A673 (cell line): ENCODE measurements at regions not wholly inside any gene's neighbourhood (a gene's known extent, or its start where the extent isn't known, plus 50 kb on each side); places are given as distances from the start of the nearest gene placed in this dataset.

ENCODE experiments used
- BruUV-seq: library from RNA; stranded (reverse); fragments of 400-500 nt; replicated peaks from 2 replicates; lab custom pipeline; 2021; lab: Mats Ljungman, UMichigan
- CTCF ChIA-PET: fragments of 300-600 bp; sonication (Branson Sonifier 250); formaldehyde crosslinking; loops from one replicate; lab custom pipeline; 2022; ENCODE audit warnings: antibody characterized with exemption; lab: Charles Lee
- POLR2A ChIA-PET: fragments of 300-600 bp; sonication (Branson Sonifier 250); formaldehyde crosslinking; loops from one replicate; lab custom pipeline; 2022; ENCODE audit warnings: antibody characterized with exemption; ENCODE audit not compliant: low non-redundant PET; lab: Charles Lee
- DNase-seq: peaks from one replicate; pipeline ENCODE4 v3.0.0-alpha.2; 2015; ENCODE audit warnings: low spot score
- H3K27ac ChIP-seq: fragments of 200-600 bp; sonication (generic); 2 replicates; pipeline ENCODE4 v1.5.1; 2016; ENCODE audit warnings: mixed run types, low read depth, mild to moderate bottlenecking, mixed read lengths, antibody characterized with exemption, low read length; ENCODE audit not compliant: poor library complexity, severe bottlenecking
- H3K27me3 ChIP-seq: fragments of 200-600 bp; sonication (generic); replicated peaks from 2 replicates; pipeline ENCODE4 v1.6.1; 2017; ENCODE audit warnings: mixed run types, low read depth, mild to moderate bottlenecking, mixed read lengths, antibody characterized with exemption, low read length; ENCODE audit not compliant: insufficient read depth, poor library complexity
- H3K36me3 ChIP-seq: fragments of 200-600 bp; sonication (generic); 2 replicates; pipeline ENCODE4 v1.6.1; 2016; ENCODE audit warnings: mixed run types, mild to moderate bottlenecking, mixed read lengths, antibody characterized with exemption, low read length; ENCODE audit not compliant: insufficient read depth, poor library complexity, severe bottlenecking
- H3K4me1 ChIP-seq: fragments of 200-600 bp; sonication (generic); 2 replicates; pipeline ENCODE4 v1.6.1; 2017; ENCODE audit warnings: mixed run types, mild to moderate bottlenecking, mixed read lengths, antibody characterized with exemption, low read length; ENCODE audit not compliant: insufficient read depth, poor library complexity, severe bottlenecking
- H3K4me3 ChIP-seq: fragments of 200-600 bp; sonication (generic); 2 replicates; pipeline ENCODE4 v1.5.1; 2016; ENCODE audit warnings: low read depth, mixed run types, mild to moderate bottlenecking, mixed read lengths, low read length; ENCODE audit not compliant: poor library complexity, severe bottlenecking
- H3K9me3 ChIP-seq: fragments of 200-600 bp; sonication (generic); 2 replicates; pipeline ENCODE4 v1.6.1; 2016; ENCODE audit warnings: mixed run types, low read depth, mild to moderate bottlenecking, mixed read lengths, antibody characterized with exemption, low read length; ENCODE audit not compliant: poor library complexity, severe bottlenecking
- EZH2 ChIP-seq: fragments of 200-600 bp; sonication (generic); IDR thresholded peaks from 2 replicates; pipeline ENCODE4 v1.6.1; 2017; ENCODE audit warnings: borderline replicate concordance, low read depth, mild to moderate bottlenecking, mixed read lengths, antibody characterized with exemption, low read length; ENCODE audit not compliant: poor library complexity, severe bottlenecking
- intact Hi-C: fragments of 100-400 bp; cut with micrococcal nuclease; formaldehyde crosslinking; loops from one replicate; pipeline ENCODE4 v1.10.0; 2022; ENCODE audit not compliant: unreplicated experiment
- TF ChIP-seq, protein P1 (sequence below): fragments of 300-800, 200-600 bp; sonication (generic); conservative IDR thresholded peaks from 2 replicates; pipeline ENCODE4 v1.5.1; 2017; ENCODE audit warnings: low read depth, mild to moderate bottlenecking, antibody characterized with exemption, low read length, moderate library complexity, mixed read lengths

DNA sequence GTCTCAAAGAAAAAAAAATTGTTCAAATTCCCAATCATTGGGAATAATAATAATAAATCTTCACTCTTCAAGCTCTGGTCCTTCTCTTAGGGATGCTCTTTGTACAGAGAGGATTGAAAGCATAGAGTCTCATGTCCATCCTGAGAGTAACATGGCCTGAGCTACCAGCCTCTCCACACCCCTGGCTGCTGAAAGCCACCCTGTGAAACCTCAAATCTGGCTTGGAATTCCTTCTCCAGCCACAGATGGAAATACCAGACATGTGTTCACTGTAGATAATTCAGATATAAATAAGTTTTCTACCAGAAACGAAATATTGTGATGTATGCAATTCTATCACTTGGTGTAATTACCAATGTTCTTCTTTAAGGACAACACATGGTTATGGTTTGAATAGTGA lies 140.6 kb downstream of the ARSF start:
- H3K4me3 ChIP-seq = no peak overlapping the region
- no peak overlapping the region for H3K27ac ChIP-seq
- no peak for DNase-seq
- peaks cover 23% of the 10 kb centered on the region for H3K27me3 ChIP-seq
- POLR2A ChIA-PET = no interaction called here
- no TSS peak for BruUV-seq
- CTCF ChIA-PET = no interaction called here
- intact Hi-C loops = no loop called here
- TF ChIP-seq EZH2 = no peak
- TF ChIP-seq, protein P1, sequence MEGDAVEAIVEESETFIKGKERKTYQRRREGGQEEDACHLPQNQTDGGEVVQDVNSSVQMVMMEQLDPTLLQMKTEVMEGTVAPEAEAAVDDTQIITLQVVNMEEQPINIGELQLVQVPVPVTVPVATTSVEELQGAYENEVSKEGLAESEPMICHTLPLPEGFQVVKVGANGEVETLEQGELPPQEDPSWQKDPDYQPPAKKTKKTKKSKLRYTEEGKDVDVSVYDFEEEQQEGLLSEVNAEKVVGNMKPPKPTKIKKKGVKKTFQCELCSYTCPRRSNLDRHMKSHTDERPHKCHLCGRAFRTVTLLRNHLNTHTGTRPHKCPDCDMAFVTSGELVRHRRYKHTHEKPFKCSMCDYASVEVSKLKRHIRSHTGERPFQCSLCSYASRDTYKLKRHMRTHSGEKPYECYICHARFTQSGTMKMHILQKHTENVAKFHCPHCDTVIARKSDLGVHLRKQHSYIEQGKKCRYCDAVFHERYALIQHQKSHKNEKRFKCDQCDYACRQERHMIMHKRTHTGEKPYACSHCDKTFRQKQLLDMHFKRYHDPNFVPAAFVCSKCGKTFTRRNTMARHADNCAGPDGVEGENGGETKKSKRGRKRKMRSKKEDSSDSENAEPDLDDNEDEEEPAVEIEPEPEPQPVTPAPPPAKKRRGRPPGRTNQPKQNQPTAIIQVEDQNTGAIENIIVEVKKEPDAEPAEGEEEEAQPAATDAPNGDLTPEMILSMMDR = no peak
- no peaks in the 10 kb centered on the region for H3K9me3 ChIP-seq
- H3K4me1 ChIP-seq = no peaks in the 10 kb centered on the region
- H3K36me3 ChIP-seq = no peaks in the 10 kb centered on the region

DNA sequence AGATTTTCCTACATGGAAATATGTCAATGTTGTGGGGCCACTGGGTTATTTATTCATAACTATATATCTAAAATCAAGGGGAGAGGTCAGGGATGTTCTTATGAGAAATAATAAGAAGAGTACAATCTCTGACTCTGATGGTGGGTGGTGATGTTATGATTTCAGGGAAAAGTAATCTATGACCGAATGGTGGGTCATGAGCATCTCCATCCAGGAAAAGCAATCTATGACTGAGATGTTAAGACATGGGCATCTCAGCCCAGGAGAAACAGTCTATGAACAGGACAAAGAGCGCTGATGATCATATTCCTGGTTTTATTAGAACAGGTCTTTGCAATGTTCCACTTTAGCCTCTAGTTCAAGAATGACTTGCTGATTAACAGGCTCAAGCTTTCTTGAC lies 137.1 kb downstream of the ARSF start:
- TF ChIP-seq, protein P1 = no peak
- TF ChIP-seq EZH2 = no peak
- intact Hi-C loops = no loop called here
- no TSS peak for BruUV-seq
- no peaks in the 10 kb centered on the region for H3K9me3 ChIP-seq
- ChIA-PET POLR2A (no interaction called here), CTCF (no interaction called here)
- no peaks in the 10 kb centered on the region for H3K36me3 ChIP-seq
- H3K27ac ChIP-seq = no peak overlapping the region
- H3K4me3 ChIP-seq = no peak overlapping the region
- H3K4me1 ChIP-seq = no peaks in the 10 kb centered on the region
- H3K27me3 ChIP-seq = peaks cover 47% of the 10 kb centered on the region
- DNase-seq = no peak

DNA sequence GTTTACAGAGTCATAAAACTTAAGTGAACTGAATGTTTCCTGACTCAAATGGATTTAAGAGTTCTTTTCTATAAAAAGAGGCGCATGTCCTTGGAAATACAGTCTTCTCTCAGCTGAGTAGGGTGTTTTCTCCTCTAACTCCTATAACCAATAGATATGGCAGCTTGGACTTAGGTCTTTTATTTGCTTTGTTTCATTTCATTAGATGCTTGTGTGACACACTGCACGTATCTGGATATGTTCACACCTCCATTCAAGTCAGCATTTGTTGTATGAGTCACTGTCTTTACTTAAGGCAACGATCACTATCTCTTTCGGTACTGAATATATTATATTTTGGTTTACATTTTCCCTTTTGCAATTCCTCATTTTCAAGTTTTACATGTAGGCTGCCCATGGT lies 136.6 kb downstream of the ARSF start:
- no peaks in the 10 kb centered on the region for H3K9me3 ChIP-seq
- H3K4me1 ChIP-seq = no peaks in the 10 kb centered on the region
- H3K27me3 ChIP-seq = peaks cover 47% of the 10 kb centered on the region
- no peak for DNase-seq
- TF ChIP-seq, protein P1 = no peak
- no peak for TF ChIP-seq EZH2
- intact Hi-C loops = no loop called here
- no TSS peak for BruUV-seq
- POLR2A ChIA-PET = no interaction called here
- CTCF ChIA-PET = no interaction called here
- H3K27ac ChIP-seq = no peak overlapping the region
- H3K36me3 ChIP-seq = no peaks in the 10 kb centered on the region
- H3K4me3 ChIP-seq = no peak overlapping the region
